ENCODE measurements at regions not wholly inside any gene's neighbourhood (a gene's known extent, or its start where the extent isn't known, plus 50 kb on each side); places are given as distances from the start of the nearest gene placed in this dataset.

DNA sequence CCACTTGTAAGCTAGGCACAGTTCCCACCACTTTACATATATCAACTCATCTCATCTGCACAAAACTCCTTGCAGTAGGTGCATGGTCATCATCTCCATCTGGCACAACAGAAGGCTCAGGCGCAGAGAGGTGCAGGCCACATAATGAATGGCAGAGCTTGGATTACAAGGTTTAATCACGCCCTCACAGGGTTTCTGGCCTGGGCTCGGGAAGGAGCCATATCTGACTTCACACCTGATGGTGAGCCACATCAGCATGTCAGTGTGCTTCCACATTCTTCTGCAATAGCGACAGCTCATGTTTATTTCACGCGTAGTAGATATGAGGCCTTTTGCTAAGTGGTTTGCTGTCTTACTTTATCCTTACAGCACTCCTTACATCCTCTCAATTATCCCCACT is 650.2 kb downstream of the INHBA start:
- no peak for TF ChIP-seq POLR2AphosphoS5 (IDR thresholded peaks at IDR 0.05)
- TF ChIP-seq, protein P1, sequence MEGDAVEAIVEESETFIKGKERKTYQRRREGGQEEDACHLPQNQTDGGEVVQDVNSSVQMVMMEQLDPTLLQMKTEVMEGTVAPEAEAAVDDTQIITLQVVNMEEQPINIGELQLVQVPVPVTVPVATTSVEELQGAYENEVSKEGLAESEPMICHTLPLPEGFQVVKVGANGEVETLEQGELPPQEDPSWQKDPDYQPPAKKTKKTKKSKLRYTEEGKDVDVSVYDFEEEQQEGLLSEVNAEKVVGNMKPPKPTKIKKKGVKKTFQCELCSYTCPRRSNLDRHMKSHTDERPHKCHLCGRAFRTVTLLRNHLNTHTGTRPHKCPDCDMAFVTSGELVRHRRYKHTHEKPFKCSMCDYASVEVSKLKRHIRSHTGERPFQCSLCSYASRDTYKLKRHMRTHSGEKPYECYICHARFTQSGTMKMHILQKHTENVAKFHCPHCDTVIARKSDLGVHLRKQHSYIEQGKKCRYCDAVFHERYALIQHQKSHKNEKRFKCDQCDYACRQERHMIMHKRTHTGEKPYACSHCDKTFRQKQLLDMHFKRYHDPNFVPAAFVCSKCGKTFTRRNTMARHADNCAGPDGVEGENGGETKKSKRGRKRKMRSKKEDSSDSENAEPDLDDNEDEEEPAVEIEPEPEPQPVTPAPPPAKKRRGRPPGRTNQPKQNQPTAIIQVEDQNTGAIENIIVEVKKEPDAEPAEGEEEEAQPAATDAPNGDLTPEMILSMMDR (IDR thresholded peaks at IDR 0.05): no peak
- TF ChIP-seq EP300 (IDR thresholded peaks at IDR 0.05): no peak

All from sigmoid colon (tissue), 4 donors.